Endothelial cell of umbilical vein (primary cell): ENCODE measurements at regions not wholly inside any gene's neighbourhood (a gene's known extent, or its start where the extent isn't known, plus 50 kb on each side); places are given as distances from the start of the nearest gene placed in this dataset.

Experiments used
- CTCF ChIP-seq, 2 donors: IDR thresholded peaks; 1 replicate in 1 of 2; 2 replicates in 1 of 2; pipeline ENCODE4 v1.5.1; 2011; ENCODE audit warnings: low read length in 2 of 2, mild to moderate bottlenecking in 2 of 2, moderate library complexity in 2 of 2, control low read depth in 1 of 2, inconsistent platforms in 1 of 2, low read depth in 1 of 2; ENCODE audit not compliant: insufficient read depth in 1 of 2; ENCODE audit errors: extremely low read depth in 1 of 2
- EZH2 ChIP-seq: IDR thresholded peaks from 2 replicates; pipeline ENCODE4 v1.6.1; 2012; ENCODE audit warnings: borderline replicate concordance, low read depth, mild to moderate bottlenecking, moderate library complexity, low read length, inconsistent platforms; ENCODE audit not compliant: severe bottlenecking
- JUN ChIP-seq: IDR thresholded peaks from 2 replicates; pipeline ENCODE4 v1.6.1; 2011; ENCODE audit warnings: borderline replicate concordance, low read depth; ENCODE audit not compliant: insufficient read length, insufficient read depth
- MAX ChIP-seq: IDR thresholded peaks from 2 replicates; pipeline ENCODE4 v1.6.1; 2011; ENCODE audit not compliant: insufficient read depth, insufficient read length
- POLR2A ChIP-seq: IDR thresholded peaks from 2 replicates; pipeline ENCODE4 v1.6.1; 2012; ENCODE audit warnings: low read depth, mild to moderate bottlenecking, control low read depth, low read length
- POLR2AphosphoS5 ChIP-seq: IDR thresholded peaks from 2 replicates; pipeline ENCODE4 v1.6.1; 2012; ENCODE audit warnings: low read depth, mild to moderate bottlenecking, control low read depth, low read length, moderate library complexity; ENCODE audit not compliant: insufficient read depth

- TF ChIP-seq CTCF (IDR thresholded peaks at IDR 0.05; ENCODE audit: extremely low read depth in 1 of 2, insufficient read depth in 1 of 2, low read depth in 1 of 2, low read length in 2 of 2) (no peak), POLR2A (no peak), EZH2 (no peak), POLR2AphosphoS5 (no peak), MAX (no peak), JUN (no peak)
Observed at GRCh38 chr1:47684518-47684917, 246.7 kb downstream of the FOXD2 start.
